Duodenal mucosa (tissue), 2 donors: ENCODE measurements at regions not wholly inside any gene's neighbourhood (a gene's known extent, or its start where the extent isn't known, plus 50 kb on each side); places are given as distances from the start of the nearest gene placed in this dataset.
"Not testable (repeated sequence)": the region's sequence is repeated elsewhere in the genome, so short reads cannot be mapped to it uniquely, and the experiment has no call there.

Experiments
- H3K27ac ChIP-seq: one replicate; pipeline ENCODE4 v1.7.0; 2013; ENCODE audit warnings: low read depth, low read length
- H3K27me3 ChIP-seq, 2 donors: one replicate each; pipeline ENCODE4 v1.7.0; 2013; ENCODE audit warnings: low read length in 2 of 2, control low read depth in 1 of 2; ENCODE audit not compliant: insufficient read depth in 2 of 2, control insufficient read depth in 1 of 2
- H3K36me3 ChIP-seq, 2 donors: one replicate each; pipeline ENCODE4 v1.7.0; 2013; ENCODE audit warnings: low read length in 2 of 2, control low read depth in 1 of 2; ENCODE audit not compliant: insufficient read depth in 2 of 2, control insufficient read depth in 1 of 2
- H3K4me1 ChIP-seq, 2 donors: one replicate each; pipeline ENCODE4 v1.7.0; 2013; ENCODE audit warnings: low read length in 2 of 2, control low read depth in 1 of 2; ENCODE audit not compliant: insufficient read depth in 2 of 2, control insufficient read depth in 1 of 2
- H3K4me3 ChIP-seq, 2 donors: one replicate each; pipeline ENCODE4 v1.7.0; 2013; ENCODE audit warnings: low read length in 2 of 2, low read depth in 1 of 2
- H3K9ac ChIP-seq, 2 donors: one replicate each; pipeline ENCODE4 v1.7.0; 2013; ENCODE audit warnings: low read length in 2 of 2, low read depth in 1 of 2
- H3K9me3 ChIP-seq, 2 donors: one replicate each; pipeline ENCODE4 v1.7.0; 2013; ENCODE audit warnings: low read length in 2 of 2, control low read depth in 1 of 2; ENCODE audit not compliant: control insufficient read depth in 1 of 2

DNA sequence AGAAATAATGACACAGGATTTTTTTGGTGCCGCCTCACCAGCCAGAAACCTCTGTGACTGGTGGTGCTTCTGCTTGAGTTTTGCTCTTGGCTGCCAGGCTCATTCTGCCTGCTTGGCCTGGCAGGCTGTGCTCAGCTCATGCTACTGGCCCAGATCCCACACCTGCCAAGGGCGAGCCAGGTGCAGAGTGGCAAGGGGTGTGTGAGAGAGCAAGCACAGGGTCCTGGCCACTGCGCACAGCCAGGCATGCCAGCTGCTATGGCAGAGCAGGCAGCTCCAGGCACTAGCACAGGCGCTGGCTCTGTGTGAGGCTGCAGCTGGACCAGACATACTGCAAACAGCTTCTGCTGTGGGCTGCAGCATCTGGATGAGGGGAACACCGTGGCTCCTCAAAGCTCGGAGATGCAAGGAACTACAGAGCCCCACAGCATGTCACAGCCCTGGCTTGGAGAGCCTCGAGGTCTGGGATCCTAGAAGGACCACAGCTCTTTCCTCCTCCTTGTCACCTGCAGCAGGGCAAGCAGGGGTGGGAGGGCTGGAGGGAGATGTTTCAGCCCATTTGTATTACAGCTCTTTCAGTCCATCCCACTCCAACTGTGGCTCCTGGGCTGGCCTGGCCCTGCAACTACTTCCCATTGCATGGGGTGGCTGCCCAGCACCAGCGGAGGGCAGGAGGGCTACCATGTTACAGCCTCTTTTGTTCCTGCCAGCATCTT lies 313.4 kb upstream of the SEMA3C start:
- no peak overlapping the region for H3K4me3 ChIP-seq
- no peak overlapping the region for H3K9ac ChIP-seq
- H3K27me3 ChIP-seq, result no peaks in the 10 kb centered on the region
- H3K36me3 ChIP-seq, result no peaks in the 10 kb centered on the region
- H3K9me3 ChIP-seq, result no peaks in the 10 kb centered on the region
- peaks cover 0 to 5% of the 10 kb centered on the region in 2 donors for H3K4me1 ChIP-seq
- no peak overlapping the region for H3K27ac ChIP-seq

DNA sequence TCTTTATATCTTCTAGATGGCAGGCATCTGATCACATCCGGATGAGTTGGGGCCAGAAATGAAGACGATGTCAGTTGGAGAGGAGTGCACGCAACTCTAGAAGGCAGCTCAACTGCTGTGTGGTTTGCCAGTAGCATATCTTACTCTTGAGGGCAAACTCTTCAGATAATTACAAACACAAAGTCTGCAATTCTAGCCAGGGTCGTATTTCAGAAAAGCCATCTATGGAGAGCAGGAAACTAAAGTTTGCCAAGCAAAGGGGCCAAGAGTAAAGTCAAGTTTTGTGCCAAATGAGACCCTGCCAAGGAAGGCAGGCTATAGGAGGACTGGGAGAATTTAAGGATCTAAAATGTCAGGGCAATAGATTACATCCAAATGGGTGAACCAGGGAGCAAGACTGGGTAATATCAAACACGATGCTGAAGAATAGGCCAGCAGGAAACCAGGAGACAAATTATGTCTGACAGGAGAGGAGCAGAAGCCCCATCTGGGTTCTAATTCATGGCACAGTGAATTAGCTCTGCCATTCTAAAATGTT lies 312.5 kb upstream of the SEMA3C start:
- no peaks in the 10 kb centered on the region for H3K36me3 ChIP-seq
- no peaks in the 10 kb centered on the region for H3K9me3 ChIP-seq
- H3K4me3 ChIP-seq, result no peak overlapping the region
- peaks cover 0 to 5% of the 10 kb centered on the region in 2 donors for H3K4me1 ChIP-seq
- no peaks in the 10 kb centered on the region for H3K27me3 ChIP-seq
- no peak overlapping the region for H3K9ac ChIP-seq
- no peak overlapping the region for H3K27ac ChIP-seq

DNA sequence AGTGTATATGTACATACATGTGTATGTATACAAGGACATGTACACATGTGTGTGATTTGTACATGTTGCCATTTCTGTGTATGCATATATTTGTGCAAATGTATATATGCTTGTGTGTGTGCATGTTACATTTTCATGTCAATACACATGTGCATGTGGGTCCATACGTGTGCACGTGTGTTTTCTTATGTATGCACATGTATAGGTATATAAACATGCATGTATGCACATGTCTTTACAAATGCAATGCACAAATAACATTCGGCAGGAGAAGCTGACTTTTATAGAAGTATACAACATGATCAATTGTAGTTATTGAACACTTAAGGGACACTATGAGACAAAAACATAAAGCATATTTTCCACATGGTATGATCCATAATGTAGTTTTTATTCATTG lies 307.4 kb upstream of the SEMA3C start:
- Histone ChIP-seq H3K27me3 (no peaks in the 10 kb centered on the region), H3K27ac (no peak overlapping the region), H3K36me3 (no peaks in the 10 kb centered on the region), H3K4me3 (no peak overlapping the region), H3K9me3 (peaks cover 0 to 11% of the 10 kb centered on the region in 2 donors), H3K4me1 (no peaks in the 10 kb centered on the region), H3K9ac (no peak overlapping the region)

- not testable (repeated sequence) for H3K36me3 ChIP-seq, H3K4me3 ChIP-seq, H3K27ac ChIP-seq, H3K4me1 ChIP-seq, H3K9ac ChIP-seq, H3K27me3 ChIP-seq
- H3K9me3 ChIP-seq, result peaks cover 0 to 11% of the 10 kb centered on the region in 2 donors
Measured at GRCh38 chr7:81222692-81223091, 303.8 kb upstream of the SEMA3C start.

GRCh38 chr7:81221527-81222217 lies 302.8 kb upstream of the SEMA3C start:
- Histone ChIP-seq H3K4me3 (no peak overlapping the region), H3K27ac (no peak overlapping the region), H3K4me1 (no peaks in the 10 kb centered on the region), H3K36me3 (no peaks in the 10 kb centered on the region), H3K9ac (no peak overlapping the region), H3K27me3 (no peaks in the 10 kb centered on the region), H3K9me3 (peaks cover 0 to 11% of the 10 kb centered on the region in 2 donors)

DNA sequence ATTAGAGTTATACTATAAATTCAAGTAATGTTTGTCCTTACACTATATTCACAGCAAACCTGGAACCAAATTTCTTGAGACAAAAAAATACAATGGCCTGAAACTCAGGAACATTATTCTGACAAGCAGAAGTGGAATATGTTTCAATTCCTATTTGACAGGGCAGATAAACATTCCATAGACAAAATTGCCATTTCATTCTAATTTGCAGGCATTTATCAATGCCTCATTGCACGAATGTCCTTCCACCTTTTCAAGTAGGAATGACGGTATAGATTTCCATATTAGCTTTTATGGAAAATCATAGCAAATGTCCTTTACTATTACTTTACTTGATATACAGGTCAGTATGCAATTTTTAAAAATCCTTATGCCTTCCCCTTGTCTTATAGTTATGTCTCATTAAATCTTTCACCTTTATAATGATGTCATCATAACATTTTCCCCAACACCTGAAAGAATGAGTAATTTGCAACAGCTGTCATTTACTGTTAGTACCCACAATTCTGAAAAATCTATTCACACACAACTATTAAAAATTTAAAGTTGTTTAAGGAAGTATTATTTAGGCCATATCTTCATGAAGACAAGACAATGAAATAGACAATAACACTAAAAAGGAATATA lies 299.7 kb upstream of the SEMA3C start:
- no peak overlapping the region for H3K27ac ChIP-seq
- H3K9me3 ChIP-seq, result no peaks in the 10 kb centered on the region
- no peaks in the 10 kb centered on the region for H3K4me1 ChIP-seq
- no peak overlapping the region for H3K4me3 ChIP-seq
- no peaks in the 10 kb centered on the region for H3K36me3 ChIP-seq
- H3K27me3 ChIP-seq, result no peaks in the 10 kb centered on the region
- H3K9ac ChIP-seq, result no peak overlapping the region

- H3K4me3 ChIP-seq, result no peak overlapping the region
Measured at GRCh38 chr7:81213394-81213793, 294.5 kb upstream of the SEMA3C start.

GRCh38 chr7:81211934-81212320 lies 293.1 kb upstream of the SEMA3C start:
- Histone ChIP-seq H3K27ac (no peak overlapping the region), H3K9me3 (no peaks in the 10 kb centered on the region), H3K36me3 (no peaks in the 10 kb centered on the region), H3K4me3 (no peak overlapping the region), H3K27me3 (no peaks in the 10 kb centered on the region), H3K9ac (no peak overlapping the region), H3K4me1 (no peaks in the 10 kb centered on the region)

More at GRCh38 chr7:81213394-81213793, 294.5 kb upstream of the SEMA3C start:
- Histone ChIP-seq H3K27ac (no peak overlapping the region), H3K9ac (no peak overlapping the region), H3K9me3 (no peaks in the 10 kb centered on the region), H3K36me3 (no peaks in the 10 kb centered on the region), H3K4me1 (no peaks in the 10 kb centered on the region), H3K27me3 (no peaks in the 10 kb centered on the region)

DNA sequence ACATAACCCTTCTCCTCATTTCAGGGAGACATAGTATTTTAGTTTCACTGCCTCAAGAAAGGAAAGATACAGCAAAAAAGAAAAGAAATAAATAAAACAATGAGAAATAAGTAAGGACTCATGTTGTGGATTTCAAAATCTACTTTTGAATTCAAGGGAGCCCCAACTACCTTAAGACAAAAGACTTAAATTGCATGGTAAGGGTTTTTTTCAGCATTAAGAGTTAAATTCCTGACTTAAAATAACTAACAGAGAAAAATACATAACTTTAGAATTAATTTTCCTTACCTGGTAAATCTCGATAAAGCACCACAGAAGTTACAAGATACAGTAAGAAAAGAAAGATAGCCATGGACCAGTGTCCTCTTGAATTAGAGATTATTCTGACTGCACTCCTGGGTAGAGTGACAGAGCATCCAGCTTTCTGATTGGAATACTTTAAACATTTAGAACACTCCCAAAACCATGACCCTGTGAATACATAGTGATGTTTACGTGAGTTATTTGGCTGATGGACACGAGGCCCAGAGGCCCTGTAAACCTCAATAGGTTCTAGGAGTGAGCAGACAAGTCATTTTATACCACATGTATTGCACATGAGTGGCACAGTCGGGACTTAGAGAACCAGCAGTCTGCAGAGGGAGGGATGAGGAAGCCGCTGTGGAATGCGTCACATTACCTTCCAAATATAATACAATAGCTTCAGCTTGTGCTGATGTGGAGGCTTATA lies 292.5 kb upstream of the SEMA3C start:
- H3K9me3 ChIP-seq, result no peaks in the 10 kb centered on the region
- no peak overlapping the region for H3K9ac ChIP-seq
- H3K4me1 ChIP-seq, result no peaks in the 10 kb centered on the region
- H3K27me3 ChIP-seq, result no peaks in the 10 kb centered on the region
- no peak overlapping the region for H3K4me3 ChIP-seq
- H3K36me3 ChIP-seq, result no peaks in the 10 kb centered on the region
- H3K27ac ChIP-seq, result no peak overlapping the region
